ENCODE measurements at regions not wholly inside any gene's neighbourhood (a gene's known extent, or its start where the extent isn't known, plus 50 kb on each side); places are given as distances from the start of the nearest gene placed in this dataset.

DNA sequence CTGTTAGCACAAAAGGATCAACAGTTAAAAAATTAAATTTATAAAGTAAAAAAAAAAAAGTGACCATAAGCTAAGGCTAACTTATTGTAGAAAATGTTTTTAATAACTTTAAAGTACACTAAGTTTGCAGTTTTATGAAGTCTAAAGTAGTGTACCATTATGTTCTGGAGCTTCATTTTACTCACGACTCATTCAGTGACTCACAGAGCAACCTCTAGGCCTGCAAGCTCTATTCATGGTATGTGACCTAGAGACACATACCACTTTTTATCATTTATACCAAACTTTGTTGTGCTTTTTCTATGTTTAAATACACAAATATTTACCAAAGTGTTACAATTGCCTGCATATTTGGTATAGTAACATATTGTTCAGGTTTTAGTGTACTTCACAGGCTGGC lies 1552.3 kb downstream of the OTOL1 start:
- TF ChIP-seq, protein P1, sequence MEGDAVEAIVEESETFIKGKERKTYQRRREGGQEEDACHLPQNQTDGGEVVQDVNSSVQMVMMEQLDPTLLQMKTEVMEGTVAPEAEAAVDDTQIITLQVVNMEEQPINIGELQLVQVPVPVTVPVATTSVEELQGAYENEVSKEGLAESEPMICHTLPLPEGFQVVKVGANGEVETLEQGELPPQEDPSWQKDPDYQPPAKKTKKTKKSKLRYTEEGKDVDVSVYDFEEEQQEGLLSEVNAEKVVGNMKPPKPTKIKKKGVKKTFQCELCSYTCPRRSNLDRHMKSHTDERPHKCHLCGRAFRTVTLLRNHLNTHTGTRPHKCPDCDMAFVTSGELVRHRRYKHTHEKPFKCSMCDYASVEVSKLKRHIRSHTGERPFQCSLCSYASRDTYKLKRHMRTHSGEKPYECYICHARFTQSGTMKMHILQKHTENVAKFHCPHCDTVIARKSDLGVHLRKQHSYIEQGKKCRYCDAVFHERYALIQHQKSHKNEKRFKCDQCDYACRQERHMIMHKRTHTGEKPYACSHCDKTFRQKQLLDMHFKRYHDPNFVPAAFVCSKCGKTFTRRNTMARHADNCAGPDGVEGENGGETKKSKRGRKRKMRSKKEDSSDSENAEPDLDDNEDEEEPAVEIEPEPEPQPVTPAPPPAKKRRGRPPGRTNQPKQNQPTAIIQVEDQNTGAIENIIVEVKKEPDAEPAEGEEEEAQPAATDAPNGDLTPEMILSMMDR (conservative IDR thresholded peaks at IDR 0.05), result no peak
- H2BK12ac ChIP-seq (ENCODE audit: insufficient read length, low read depth, low read length), result no peak overlapping the region
- H3T11ph ChIP-seq (ENCODE audit: low read length), result no peak overlapping the region
- no peak overlapping the region for H2BK20ac ChIP-seq (ENCODE audit: low read depth, low read length, poor library complexity, severe bottlenecking)
- H3K4me1 ChIP-seq (ENCODE audit: insufficient read depth, low read length), result no peaks in the 10 kb centered on the region
- Mint-ChIP-seq H3K27ac (no peak overlapping the region), H3K4me3 (no peak overlapping the region), H3K9me3 (no peaks in the 10 kb centered on the region), H3K4me1 (no peaks in the 10 kb centered on the region), H3K27me3 (ENCODE audit: low read depth) (no peaks in the 10 kb centered on the region), H3K36me3 (ENCODE audit: insufficient read depth in 1 of 3, low read depth in 3 of 3) (peaks cover 0 to 5% (median 0%) of the 10 kb centered on the region in 3 experiments; a peak in 1 of 7 replicates)
- no peaks in the 10 kb centered on the region for H4K20me1 ChIP-seq (ENCODE audit: control insufficient read depth, insufficient read depth, insufficient read length)
- no peak overlapping the region for H4K5ac ChIP-seq (ENCODE audit: insufficient read length, low read depth, low read length)
- no peak overlapping the region for H2AK5ac ChIP-seq (ENCODE audit: insufficient read length, low read length)
- no peak overlapping the region for H2AFZ ChIP-seq (ENCODE audit: low read length)
- no peaks in the 10 kb centered on the region for H3K27me3 ChIP-seq (ENCODE audit: insufficient read depth, low read length)
- H3K79me2 ChIP-seq (ENCODE audit: insufficient read depth, low read length), result no peaks in the 10 kb centered on the region
- DNase-seq, result no peak
- no peak overlapping the region for H3K18ac ChIP-seq (ENCODE audit: insufficient read length, low read depth, low read length)
- H3K23me2 ChIP-seq (ENCODE audit: insufficient read length, low read depth, low read length, poor library complexity, severe bottlenecking), result no peaks in the 10 kb centered on the region
- H3K79me1 ChIP-seq (ENCODE audit: insufficient read depth, low read depth, low read length, poor library complexity, severe bottlenecking), result no peaks in the 10 kb centered on the region
- H3K56ac ChIP-seq (ENCODE audit: insufficient read length, low read depth, low read length), result no peak overlapping the region
- no peak overlapping the region for H2BK15ac ChIP-seq (ENCODE audit: low read depth, low read length)
- H2BK5ac ChIP-seq (ENCODE audit: insufficient read length, low read length), result no peak overlapping the region
- H2BK120ac ChIP-seq (ENCODE audit: low read depth, low read length, poor library complexity, severe bottlenecking), result no peak overlapping the region
- H3K9me3 ChIP-seq (ENCODE audit: control insufficient read depth, low read depth, low read length), result no peaks in the 10 kb centered on the region
- no peak overlapping the region for H3K9ac ChIP-seq (ENCODE audit: extremely low read depth, insufficient read length, low read length)
- no peak overlapping the region for H3K14ac ChIP-seq (ENCODE audit: insufficient read depth, low read length)
- WGBS (ENCODE audit: extremely low coverage, insufficient read length, low lambda C conversion rate), result no CpG with 5 or more reads among the region's 1 CpG
- no peak overlapping the region for H3K27ac ChIP-seq (ENCODE audit: insufficient read length, low read depth, low read length)
- no peak overlapping the region for H3K4ac ChIP-seq (ENCODE audit: low read depth, low read length)
- H4K8ac ChIP-seq (replicated peaks; ENCODE audit: insufficient read length, low read depth, low read length), result no peak overlapping the region
- H4K91ac ChIP-seq (ENCODE audit: insufficient read length, low read depth, low read length), result no peak overlapping the region
- no peak overlapping the region for H3K23ac ChIP-seq (ENCODE audit: insufficient read length, low read depth, low read length)
- H3K4me2 ChIP-seq (ENCODE audit: insufficient read depth, insufficient read length, low read length), result no peak overlapping the region

All from H9 (cell line).